HG02852 (cell line): ENCODE measurements at regions not wholly inside any gene's neighbourhood (a gene's known extent, or its start where the extent isn't known, plus 50 kb on each side); places are given as distances from the start of the nearest gene placed in this dataset.
"Not testable (repeated sequence)": the region's sequence is repeated elsewhere in the genome, so short reads cannot be mapped to it uniquely, and the experiment has no call there.

ENCODE experiments used
- ATAC-seq: cut with Tn5 transposase; IDR thresholded peaks from one replicate; pipeline ENCODE4 v1.9.1; 2021; ENCODE audit warnings: mild to moderate bottlenecking, moderate library complexity; ENCODE audit not compliant: unreplicated experiment

- no peak for ATAC-seq
Observed at GRCh38 chr11:25612806-25613205, 719.1 kb upstream of the ANO3 start.

- ATAC-seq = no peak
Observed at GRCh38 chr11:25613451-25613850, 718.5 kb upstream of the ANO3 start.

GRCh38 chr11:25613865-25614264 lies 718.1 kb upstream of the ANO3 start:
- no peak for ATAC-seq

- no peak for ATAC-seq
Observed at GRCh38 chr11:25615069-25615468, 716.9 kb upstream of the ANO3 start.

GRCh38 chr11:25615841-25616240 lies 716.1 kb upstream of the ANO3 start:
- no peak for ATAC-seq

GRCh38 chr11:25625094-25625493 lies 706.8 kb upstream of the ANO3 start:
- no peak for ATAC-seq

GRCh38 chr11:25628030-25628429 lies 703.9 kb upstream of the ANO3 start:
- no peak for ATAC-seq

- no peak for ATAC-seq
Observed at GRCh38 chr11:25633230-25633629, 698.7 kb upstream of the ANO3 start.

GRCh38 chr11:25649220-25649619 lies 682.7 kb upstream of the ANO3 start:
- ATAC-seq = not testable (repeated sequence)

GRCh38 chr11:25650319-25650718 lies 681.6 kb upstream of the ANO3 start:
- ATAC-seq = no peak

- no peak for ATAC-seq
Observed at GRCh38 chr11:25655636-25656035, 676.3 kb upstream of the ANO3 start.

- no peak for ATAC-seq
Observed at GRCh38 chr11:25658916-25659315, 673.0 kb upstream of the ANO3 start.

GRCh38 chr11:25659706-25660105 lies 672.2 kb upstream of the ANO3 start:
- ATAC-seq = no peak

GRCh38 chr11:25667871-25668270 lies 664.1 kb upstream of the ANO3 start:
- no peak for ATAC-seq

- no peak for ATAC-seq
Observed at GRCh38 chr11:25691959-25692358, 640.0 kb upstream of the ANO3 start.

GRCh38 chr11:25702417-25702816 lies 629.5 kb upstream of the ANO3 start:
- ATAC-seq = no peak

- ATAC-seq = no peak
Observed at GRCh38 chr11:25710975-25711374, 621.0 kb upstream of the ANO3 start.

- ATAC-seq = no peak
Observed at GRCh38 chr11:25727944-25728343, 604.0 kb upstream of the ANO3 start.

GRCh38 chr11:25730230-25730629 lies 601.7 kb upstream of the ANO3 start:
- no peak for ATAC-seq

GRCh38 chr11:25733777-25734176 lies 598.2 kb upstream of the ANO3 start:
- ATAC-seq = no peak

GRCh38 chr11:25734591-25735211 lies 597.2 kb upstream of the ANO3 start:
- no peak for ATAC-seq

- no peak for ATAC-seq
Observed at GRCh38 chr11:25737071-25737675, 594.8 kb upstream of the ANO3 start.

- ATAC-seq = no peak
Observed at GRCh38 chr11:25741886-25742285, 590.0 kb upstream of the ANO3 start.
